ENCODE measurements at regions not wholly inside any gene's neighbourhood (a gene's known extent, or its start where the extent isn't known, plus 50 kb on each side); places are given as distances from the start of the nearest gene placed in this dataset.
"Not testable (repeated sequence)": the region's sequence is repeated elsewhere in the genome, so short reads cannot be mapped to it uniquely, and the experiment has no call there.

GRCh38 chr12:127962303-127962702 is 304.7 kb upstream of the TMEM132C start:
- DNase-seq (ENCODE audit: low spot score), result no peak

- DNase-seq (ENCODE audit: low spot score), result no peak
Measured at GRCh38 chr12:127963933-127964332, 303.0 kb upstream of the TMEM132C start.

- DNase-seq (ENCODE audit: low spot score), result no peak
Measured at GRCh38 chr12:127964717-127965116, 302.3 kb upstream of the TMEM132C start.

DNA sequence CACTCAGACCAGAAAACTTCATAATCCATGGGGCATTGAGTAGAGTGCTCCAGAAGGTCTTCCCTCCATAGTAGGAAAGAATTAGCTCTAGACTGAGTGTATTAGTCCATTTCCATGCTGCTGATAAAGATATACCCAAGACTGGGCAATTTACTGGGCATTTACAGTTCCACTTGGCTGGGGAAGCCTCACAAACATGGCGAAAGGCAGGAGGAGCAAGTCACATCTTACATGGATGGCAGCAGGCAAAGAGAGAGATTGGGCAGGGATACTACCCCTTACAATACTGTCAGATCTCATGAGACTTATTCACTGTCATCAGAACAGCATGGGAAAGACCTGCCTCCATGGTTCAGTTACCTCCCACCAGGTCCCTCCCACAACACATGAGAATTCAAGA is 300.6 kb upstream of the TMEM132C start:
- no peak for DNase-seq (ENCODE audit: low spot score)

- no peak for DNase-seq (ENCODE audit: low spot score)
Measured at GRCh38 chr12:127970491-127970890, 296.5 kb upstream of the TMEM132C start.

- no peak for DNase-seq (ENCODE audit: low spot score)
Measured at GRCh38 chr12:127980585-127980984, 286.4 kb upstream of the TMEM132C start.

DNA sequence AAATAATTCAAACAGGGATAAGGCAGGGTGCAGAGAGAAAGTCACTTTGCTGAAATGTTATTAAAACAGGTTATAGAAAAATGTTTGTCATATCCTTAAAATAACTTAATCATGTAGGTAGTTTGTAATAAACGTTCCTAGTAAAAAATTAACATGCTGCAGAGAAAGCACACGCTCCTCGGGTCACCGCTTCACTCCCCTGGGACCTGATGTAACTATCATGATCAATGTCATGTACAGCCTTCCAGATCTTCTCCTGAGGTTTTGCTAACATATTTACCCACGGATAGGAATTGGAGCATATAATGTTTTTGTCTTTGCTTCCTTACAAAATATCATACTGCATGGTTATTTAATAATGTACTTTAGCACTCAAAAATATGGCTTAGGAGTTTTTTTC is 285.1 kb upstream of the TMEM132C start:
- DNase-seq (ENCODE audit: low spot score), result no peak

DNA sequence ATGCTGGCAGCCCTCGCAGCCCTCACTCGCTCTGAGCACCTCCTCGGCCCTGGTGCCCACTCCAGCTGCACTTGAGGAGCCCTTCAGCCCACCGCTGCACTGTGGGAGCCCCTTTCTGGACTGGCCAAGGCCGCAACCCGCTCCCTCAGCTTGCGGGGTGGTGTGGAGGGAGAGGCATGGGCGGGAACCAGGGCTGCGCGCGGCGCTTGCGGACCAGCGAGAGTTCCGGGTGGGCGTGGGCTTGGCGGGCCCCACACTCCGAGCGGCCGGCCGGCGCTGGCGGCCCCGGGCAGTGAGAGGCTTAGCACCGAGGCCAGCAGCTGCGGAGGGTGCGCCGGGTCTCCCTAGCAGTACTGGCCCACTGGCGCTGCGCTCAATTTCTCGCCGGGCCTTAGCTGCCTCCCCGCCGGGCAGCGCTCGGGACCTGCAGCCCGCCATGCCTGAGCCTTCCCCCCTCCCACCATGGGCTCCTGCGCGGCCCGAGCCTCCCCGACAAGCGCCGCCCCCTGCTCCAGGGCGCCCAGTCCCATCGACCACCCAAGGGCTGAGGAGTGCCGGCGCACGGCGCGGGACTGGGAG is 283.7 kb upstream of the TMEM132C start:
- not testable (repeated sequence) for DNase-seq (ENCODE audit: low spot score)

DNA sequence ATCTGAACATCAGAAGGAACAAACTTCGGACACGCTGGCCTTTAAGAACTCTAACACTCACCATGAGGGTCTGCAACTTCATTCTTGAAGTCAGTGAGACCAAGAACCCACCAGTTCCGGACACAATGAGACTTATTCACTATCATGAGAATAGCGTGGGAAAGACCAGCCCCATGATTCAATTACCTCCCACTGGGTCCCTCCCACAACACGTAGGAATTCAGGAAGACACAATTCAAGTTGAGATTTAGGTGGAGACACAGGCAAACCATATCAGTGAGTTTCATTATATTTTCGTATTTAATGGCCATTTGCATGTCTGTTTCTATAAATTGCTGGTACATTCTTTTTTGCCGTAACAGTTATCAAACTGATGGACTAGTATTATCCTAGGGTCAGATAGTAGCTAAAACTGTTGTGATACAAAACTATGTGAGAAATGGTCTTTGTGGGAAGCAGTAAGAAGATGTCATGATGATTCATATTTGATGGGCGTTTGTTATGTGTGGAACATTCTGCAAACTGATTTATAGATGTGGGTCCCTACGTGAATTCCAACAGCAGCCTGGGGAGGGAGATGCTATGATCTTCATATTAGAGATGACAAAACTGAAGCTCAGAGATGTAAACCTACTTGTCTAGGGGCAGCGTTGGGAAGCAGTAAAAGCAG is 282.4 kb upstream of the TMEM132C start:
- no peak for DNase-seq (ENCODE audit: low spot score)

GRCh38 chr12:127987199-127987901 is 279.6 kb upstream of the TMEM132C start:
- no peak for DNase-seq (ENCODE audit: low spot score)

GRCh38 chr12:127991485-127991884 is 275.5 kb upstream of the TMEM132C start:
- no peak for DNase-seq (ENCODE audit: low spot score)

GRCh38 chr12:127998988-127999387 is 268.0 kb upstream of the TMEM132C start:
- no peak for DNase-seq (ENCODE audit: low spot score)

GRCh38 chr12:128004383-128004938 is 262.5 kb upstream of the TMEM132C start:
- DNase-seq (ENCODE audit: low spot score), result no peak

DNA sequence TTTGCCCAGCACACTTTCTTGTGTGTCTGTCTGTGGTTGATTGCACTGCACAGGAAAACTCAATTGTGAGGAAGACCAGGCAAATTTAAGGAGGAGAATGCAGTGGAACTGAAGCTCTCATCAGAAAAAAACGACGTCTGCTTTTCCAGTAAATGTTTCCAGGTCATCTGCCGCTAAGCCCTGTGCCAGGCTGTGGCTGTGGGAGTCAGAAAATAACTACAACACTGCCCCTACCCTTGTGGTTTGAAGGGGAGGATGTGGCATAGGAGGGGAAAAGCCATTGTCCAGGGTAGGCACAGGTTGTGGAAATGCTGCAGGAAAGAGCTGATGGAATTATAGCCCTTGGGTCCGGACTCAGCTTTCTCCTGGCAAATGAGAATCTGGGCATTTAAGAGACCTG is 259.7 kb upstream of the TMEM132C start:
- no peak for DNase-seq (ENCODE audit: low spot score)

DNA sequence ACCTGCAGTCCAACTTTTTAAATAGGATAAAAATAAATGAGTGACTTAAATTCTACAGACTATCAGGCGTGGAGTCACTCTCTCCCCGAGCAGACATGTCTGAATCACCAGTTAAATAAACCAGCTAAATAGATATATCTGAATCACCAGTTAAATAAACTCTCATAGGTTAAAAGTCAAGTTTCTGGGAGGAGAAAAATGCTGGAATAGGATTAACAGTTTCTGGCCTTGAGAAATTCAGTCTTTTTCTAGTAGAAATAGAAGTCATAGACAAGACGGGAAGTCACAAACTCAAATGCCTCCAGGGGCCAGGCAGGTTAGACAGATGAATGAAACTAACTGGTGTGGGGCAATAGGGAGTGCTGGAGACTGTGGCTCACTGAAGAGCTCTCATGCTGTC is 258.6 kb upstream of the TMEM132C start:
- DNase-seq (ENCODE audit: low spot score), result no peak

- no peak for DNase-seq (ENCODE audit: low spot score)
Measured at GRCh38 chr12:128009108-128009507, 257.9 kb upstream of the TMEM132C start.

- no peak for DNase-seq (ENCODE audit: low spot score)
Measured at GRCh38 chr12:128012110-128012509, 254.9 kb upstream of the TMEM132C start.

DNA sequence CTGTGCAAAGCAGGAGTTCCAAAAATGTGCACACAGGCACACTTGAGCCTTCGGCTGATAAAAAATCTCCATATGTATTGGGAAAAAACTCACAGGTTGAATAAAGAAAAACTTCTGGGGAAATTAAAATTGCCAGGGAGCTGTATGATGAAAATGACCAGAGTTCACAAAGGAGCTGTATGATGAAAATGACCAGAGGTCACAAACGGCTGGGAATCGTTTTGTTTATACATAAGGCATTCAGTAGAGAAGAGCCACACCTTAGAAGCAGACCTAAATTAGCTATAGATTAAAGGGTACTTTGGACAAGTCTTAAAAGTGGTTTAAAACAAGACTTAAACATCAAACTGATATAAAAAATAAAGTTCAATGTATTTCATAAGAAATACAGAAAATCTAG is 251.7 kb upstream of the TMEM132C start:
- DNase-seq (ENCODE audit: low spot score), result no peak

DNA sequence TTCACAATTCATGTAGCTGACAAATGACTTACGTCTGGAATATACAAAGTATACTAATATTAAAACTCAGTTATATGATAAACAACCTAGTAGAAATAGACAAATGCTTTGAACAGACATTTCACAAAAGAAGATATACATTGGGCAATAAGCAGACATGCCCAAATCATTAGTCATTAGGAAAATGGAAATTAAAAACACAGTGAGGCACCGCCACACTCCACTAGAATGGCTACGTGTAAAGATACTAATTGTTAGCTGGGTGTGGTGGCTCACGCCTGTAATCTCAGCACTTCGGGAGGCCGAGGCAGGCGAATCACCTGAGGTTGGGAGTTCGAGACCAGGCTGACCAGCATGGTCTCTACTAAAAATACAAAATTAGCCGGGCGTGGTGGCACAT is 248.9 kb upstream of the TMEM132C start:
- DNase-seq (ENCODE audit: low spot score), result no peak

DNA sequence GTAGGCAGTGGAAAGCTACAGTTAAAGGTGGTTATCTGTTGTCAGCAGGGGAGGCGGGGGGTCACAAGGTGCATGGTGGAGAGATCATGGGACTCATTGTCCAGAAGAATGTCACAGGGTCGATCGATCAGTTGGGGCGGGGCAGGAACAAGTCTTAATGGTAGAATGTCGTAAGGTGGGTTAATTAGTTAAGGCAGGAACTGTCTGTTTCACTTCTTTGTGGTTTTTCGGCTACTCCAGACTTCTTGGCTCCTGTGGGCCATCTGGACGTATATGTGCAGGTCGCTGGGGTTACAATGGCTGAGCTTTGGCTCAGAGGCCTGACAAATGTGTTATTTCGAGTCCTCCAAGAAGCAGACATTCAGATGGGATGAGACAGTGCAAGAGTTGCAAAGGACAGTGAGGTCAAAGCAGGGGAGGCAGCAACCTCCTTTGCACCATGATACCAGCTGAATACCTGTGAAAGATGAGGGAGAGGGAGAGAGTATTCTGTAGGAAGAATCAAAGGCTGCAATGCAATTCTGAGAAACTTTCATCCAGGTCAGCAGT is 246.9 kb upstream of the TMEM132C start:
- no peak for DNase-seq (ENCODE audit: low spot score)

- no peak for DNase-seq (ENCODE audit: low spot score)
Measured at GRCh38 chr12:128021561-128021960, 245.4 kb upstream of the TMEM132C start.

DNA sequence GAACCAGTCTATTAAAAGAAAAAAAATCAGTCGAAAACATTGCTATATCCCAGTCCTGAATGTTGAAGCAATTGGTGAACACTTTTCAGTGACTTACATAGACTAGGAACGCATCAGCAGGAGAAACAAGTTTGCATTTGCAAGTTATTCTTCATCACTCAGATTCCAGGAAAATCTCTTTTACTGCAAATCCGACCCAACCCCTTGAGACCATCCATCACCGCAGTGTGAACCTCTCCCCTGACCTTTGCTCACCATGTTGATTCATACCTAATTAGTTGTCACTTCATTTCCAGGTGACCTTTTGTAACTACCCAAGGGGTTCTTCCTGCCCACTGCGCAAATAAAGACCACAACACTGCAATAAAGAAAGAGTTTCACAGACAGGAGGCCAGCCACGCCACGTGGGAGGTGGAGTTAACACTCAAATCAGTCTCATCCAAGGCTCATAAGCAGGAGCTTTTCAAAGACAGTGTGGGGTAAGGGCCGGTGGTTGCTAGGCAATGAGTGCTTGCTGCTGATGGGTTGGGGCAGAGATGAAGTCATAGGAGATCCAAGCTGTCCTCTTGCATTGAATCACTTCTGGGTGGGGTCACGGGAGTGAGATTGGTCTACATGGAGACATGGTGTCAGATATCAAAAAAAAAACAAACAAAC is 241.3 kb upstream of the TMEM132C start:
- DNase-seq (ENCODE audit: low spot score), result no peak

Data from hematopoietic multipotent progenitor cell treated with erythropoietin and hydrocortisone succinate and interleukin-3 and kit ligand, for 17 days (in vitro differentiated cells).